NCI-H774 (cell line): ENCODE measurements at regions not wholly inside any gene's neighbourhood (a gene's known extent, or its start where the extent isn't known, plus 50 kb on each side); places are given as distances from the start of the nearest gene placed in this dataset.
"Not testable (repeated sequence)": the region's sequence is repeated elsewhere in the genome, so short reads cannot be mapped to it uniquely, and the experiment has no call there.

ENCODE experiments used
- DNase-seq: peaks from one replicate; lab custom pipeline; 2025; lab: John Stamatoyannopoulos, UW

DNA sequence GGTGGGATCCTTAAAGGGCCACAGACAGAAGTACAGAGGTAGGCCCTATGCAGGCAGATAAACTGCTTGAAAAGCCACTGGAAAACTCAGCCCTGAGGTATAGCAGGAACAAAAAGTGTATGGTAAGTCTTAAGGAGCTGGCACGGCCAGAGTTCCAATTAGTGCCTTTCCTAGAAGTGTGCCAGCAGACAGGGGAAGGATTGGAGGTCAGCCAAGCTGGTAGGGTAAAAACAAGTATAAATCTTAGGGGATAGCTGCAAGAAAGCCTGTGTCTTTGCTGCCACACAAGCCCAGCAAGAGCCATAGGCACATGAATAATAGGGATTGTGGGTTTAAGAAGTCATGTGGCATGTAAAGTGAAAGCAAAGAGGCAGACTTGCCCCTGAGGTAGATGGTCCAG is 582.5 kb downstream of the PLOD2 start:
- no peak for DNase-seq

DNA sequence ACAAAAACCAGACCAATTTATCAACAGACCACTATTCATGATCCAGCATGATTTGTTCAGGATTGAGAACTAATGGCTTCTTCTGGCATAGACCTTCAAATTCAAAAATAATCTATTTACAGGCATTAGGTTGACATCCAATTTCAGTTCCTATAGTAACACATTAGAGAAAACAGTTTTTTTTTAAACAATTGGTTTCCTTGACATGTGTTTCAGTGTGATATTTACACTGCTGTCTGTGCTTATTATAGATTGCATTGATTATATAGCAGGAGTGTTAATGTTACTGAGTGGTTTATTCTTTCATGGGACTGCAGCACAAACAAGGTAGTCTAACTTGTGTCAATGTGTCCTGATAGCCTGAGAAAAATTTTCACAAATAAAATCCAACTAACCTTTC is 579.3 kb downstream of the PLOD2 start:
- DNase-seq = no peak

DNA sequence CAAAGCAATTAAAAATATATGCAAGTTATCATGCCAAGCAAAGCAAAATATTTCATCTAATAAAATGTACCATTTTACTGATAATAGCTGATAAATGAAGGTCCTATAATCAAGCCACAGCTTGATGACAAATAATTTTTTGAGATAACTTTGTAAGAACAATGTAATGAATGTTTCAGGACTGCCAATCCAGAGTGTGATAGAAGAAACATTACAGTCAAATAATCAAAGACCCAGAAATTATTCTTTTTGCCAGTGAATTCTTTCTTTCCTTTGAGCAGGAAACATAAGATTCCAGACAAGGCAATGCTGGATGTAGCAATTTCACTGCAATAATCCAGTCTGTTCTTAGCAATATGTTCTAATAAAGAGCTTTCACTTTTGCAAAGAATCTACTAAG is 556.1 kb downstream of the PLOD2 start:
- DNase-seq = no peak

DNA sequence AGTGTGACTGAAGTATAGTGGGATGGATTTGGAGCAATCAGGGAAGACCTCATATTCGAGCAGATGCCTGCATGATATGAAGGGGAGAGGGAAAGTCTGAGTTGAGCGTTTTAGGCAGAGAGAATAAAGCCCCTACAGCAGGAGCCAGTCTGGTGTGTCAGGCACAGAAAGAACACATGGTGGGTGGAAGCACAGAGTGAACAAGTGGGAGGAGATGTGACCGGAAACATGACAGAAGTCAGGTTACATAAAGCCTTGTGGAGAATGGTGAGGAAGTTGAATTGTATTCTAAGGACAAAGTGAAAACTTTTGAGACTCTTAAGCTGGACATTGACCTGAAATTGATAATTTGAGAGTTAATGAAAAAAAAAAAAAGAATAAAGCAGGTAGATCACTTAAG is 541.0 kb downstream of the PLOD2 start:
- DNase-seq = no peak

DNA sequence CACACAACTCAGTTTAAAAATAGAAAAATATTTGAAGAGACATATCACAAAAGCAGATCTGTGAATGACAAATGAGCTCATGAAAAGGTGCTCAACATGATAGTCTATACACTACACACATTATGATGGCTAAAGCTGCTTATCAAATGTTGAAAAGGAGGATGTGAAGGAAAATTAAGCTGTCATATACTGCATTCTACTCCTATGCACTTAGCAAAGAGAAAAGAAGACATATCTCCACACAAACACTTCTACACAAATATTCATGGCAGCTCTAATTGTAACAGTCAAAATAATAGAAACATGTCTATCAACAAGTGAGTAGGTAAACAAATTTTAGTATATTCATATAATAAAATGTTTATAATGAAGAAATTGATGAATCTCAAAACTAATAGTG is 540.5 kb downstream of the PLOD2 start:
- no peak for DNase-seq

DNA sequence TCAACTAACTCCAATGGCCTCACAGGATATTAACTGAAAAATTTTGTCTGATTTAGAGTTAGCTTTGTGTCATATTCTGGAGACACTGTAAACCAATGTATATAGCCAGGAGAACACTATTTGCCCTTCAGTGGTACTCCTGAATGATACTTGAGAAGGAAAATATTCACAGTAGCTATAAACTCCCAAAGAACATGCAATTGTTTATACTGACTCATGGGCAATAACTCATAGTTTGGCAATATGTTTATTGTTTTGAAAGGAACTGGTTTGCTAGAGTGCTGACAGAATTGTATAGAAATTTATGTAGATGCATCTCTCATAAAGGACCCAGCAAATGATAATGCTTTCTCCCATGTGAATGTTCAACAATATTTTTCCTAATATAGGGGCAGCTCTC is 537.6 kb downstream of the PLOD2 start:
- DNase-seq = no peak

DNA sequence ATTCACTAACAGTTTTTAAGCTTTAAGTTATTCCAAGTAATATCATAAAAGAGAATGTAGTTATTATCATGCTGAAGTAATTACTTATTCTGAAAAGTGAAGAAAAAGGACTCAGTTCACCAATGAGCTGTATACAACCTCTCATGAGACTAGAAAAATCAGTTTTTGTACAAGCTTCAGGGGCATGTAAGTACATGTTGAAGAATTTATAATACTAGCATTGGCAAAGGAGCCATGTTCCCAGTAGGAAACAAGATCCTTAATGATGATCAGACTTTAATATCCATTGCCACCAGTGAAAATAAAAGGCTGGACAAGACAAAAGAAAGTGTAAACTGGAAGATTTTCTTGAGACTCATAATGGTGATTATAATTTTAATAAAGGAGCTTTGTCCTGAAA is 532.8 kb downstream of the PLOD2 start:
- no peak for DNase-seq

DNA sequence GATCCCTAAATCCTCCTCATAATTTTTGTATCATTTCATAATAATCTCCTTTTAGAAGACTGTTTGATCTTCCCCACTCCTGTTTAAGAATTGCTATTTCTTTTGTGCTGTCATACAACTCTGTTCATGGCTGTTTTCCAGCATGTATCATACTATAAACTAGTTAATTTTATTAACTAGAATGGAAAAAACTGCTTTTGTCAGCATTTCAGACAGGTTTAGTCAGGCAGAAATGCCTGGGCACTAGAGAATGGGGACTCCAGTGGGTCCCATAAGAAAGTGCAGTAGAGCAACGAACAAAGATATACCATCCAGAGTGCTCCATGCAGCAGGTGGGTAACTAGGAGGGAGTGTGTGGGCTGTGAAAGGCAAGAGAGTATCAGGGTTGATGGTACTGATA is 523.9 kb downstream of the PLOD2 start:
- DNase-seq = no peak

DNA sequence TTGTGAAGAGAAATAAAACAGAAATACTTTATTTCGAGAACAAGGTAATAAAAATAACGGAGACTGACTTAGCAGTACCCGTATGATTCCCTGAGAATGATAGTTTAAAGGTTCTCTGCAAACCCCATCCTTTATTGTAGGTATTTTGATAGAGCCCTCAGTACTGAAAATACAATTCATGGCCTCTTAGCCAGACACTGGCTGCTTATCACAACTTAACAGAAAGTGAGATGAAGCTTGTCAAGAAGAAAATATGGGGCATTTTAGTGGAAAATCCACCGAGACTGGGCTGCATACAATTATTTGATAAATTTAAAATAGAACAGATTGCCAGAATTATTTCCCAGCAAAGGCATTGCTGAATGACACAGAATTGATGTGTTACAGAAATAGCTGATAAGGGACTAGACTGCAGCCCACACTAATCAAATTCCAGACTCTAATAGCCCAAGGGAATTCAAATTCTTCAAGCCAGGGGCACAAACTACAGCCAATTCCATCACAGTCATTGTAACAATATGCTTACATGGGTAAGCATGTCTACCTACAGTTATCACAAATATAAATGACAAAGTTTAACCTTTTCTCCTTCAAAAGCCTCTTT is 521.9 kb downstream of the PLOD2 start:
- DNase-seq = no peak

DNA sequence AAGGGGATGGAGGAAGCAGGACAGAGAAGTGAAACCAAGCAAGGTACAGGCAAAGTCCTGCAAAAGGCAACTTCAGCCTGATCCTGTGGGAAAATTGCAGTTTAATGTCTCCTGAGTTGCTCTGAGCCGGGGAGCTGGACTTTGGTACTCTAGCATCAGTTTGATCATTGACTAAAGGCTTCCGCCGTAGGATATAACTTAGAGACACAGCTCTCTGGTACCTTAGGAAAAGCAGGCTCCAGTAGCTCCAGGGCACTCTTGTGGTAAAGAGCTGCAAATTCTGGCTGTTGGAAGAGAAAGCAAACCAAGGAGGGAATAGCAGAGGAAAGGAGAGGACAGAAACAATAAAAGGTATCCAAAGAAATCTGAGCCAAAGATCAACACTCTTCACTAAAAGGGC is 521.1 kb downstream of the PLOD2 start:
- DNase-seq = no peak

DNA sequence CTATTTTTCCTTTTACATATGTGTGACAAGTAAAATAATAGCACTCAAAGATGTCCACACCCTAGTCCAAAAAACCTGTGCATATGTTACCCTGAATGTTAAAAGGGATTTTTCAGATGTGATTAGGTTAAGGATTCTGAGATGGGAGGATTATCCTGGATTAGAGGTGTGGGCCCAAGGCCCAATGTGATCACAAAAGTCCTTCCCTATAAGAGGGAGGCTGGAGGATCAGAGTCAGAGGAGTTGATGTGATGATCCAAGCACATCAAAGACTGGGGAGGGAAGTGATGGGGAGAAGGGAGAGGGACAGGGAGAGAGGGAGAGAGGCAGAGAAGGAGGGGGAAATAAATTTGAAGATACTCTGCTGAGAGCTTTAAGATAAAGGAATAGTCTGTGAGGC is 512.6 kb downstream of the PLOD2 start:
- no peak for DNase-seq

DNA sequence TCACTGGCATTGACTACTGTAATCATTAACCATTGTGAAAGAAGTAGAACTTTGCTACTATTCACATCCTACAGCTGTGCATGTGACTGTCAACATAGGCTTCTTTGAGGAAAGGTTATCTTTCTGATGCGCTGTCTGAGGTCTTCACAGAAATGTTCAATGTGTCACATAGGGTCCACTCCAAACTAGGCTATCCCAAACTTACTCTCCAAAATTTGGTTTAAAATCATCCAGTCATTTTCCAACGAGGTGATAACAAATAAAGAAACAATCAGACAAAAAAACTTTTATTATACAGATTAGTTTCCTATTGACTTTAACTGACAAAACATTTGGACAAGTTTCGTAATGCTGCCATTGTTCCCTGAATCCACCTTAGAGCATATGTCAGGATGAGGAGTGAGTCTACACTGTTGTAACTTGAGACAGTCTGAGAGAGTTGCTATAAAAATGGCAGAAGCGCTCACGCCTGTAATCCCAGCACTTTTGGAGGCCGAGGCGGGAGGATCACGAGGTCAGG is 511.6 kb downstream of the PLOD2 start:
- no peak for DNase-seq

DNA sequence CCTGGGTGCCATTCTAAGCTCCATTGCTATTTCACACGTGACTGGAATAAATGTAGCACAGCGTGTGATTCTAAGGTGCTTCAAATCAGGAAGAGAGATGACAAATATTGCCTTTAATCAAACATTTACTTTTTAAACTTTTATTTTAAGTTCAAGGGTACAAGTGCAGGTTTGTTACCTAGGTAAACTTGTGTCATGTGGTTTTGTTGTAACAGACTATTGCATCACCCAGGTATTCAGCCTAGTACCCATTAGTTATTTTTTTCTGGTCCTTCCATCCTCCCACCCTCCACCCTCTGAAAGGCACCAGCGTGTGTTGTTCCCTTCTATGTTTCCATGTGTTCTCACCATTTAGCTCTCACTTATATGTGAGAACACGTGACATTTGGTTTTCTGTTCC is 510.8 kb downstream of the PLOD2 start:
- DNase-seq = no peak

DNA sequence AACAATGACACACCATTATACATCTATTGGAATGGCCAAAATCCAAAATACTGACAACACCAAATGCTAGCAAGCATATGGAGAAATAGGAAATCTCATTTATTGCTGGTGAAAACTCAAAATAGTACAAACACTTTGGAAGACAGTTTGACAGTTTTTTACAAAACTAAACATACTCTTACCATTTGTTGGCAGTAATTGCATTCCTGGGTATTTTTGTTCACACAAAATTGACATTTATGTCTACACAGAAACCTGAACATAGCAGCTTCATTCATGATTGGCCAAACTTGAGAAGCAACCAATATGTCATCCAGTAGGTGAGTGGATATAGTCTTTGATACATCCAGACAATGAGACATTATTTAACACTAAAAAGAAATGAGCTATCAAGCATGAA is 489.9 kb downstream of the PLOD2 start:
- no peak for DNase-seq

DNA sequence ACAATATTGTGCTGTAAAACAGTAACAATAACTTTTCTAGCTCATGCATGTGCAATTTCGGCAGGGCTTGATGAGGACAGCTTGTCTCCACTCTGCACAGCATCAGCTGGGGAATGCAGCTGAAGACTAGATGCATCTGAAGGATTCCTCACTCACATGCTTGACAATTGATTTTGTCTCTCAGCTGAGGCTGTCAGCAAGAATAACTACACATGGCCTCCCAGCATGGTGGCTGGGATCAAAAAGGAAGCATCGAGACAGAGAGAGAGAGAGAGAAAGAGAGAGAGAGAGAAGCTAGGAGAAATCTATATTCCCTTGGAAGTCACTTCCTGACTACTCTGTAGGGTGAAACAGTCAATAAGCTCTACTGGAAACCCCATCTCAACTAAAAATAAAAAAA is 487.1 kb downstream of the PLOD2 start:
- DNase-seq = no peak

DNA sequence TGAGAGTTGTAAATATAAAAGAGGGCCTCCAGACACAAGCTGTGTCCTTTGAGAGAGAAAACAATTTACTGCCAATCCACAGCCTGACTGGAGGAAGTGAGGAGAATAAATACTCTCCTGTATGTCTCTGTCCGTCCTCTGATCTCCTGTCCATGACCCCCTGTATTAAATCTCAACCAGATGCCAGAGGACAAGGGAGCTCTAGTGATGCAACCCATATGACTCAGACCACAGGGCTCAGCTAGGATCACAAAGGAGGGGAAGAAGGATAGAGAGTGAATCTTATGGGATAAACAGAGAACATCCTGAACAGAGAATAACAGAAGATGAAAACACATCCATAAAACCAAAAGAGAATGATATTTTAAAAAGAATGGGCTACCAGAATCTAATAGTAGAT is 482.6 kb downstream of the PLOD2 start:
- DNase-seq = no peak

DNA sequence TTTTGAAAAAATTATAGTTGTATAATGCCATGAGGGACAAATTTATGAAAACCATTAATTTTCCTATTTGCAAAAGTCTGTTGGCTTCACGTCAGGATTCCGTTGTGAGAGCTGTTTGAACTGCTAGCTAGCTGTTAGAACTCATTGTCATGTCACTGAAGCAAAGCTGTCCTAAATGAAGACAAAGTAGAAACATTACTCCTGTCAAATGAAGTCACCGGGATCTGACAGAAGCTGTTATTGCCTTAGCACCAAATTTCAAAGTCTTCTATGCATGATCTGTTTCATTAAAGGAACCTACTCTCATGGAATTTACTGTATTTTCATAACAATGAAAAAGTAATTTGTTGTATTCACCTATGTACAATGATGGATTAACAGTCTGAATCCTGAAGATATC is 479.8 kb downstream of the PLOD2 start:
- no peak for DNase-seq

DNA sequence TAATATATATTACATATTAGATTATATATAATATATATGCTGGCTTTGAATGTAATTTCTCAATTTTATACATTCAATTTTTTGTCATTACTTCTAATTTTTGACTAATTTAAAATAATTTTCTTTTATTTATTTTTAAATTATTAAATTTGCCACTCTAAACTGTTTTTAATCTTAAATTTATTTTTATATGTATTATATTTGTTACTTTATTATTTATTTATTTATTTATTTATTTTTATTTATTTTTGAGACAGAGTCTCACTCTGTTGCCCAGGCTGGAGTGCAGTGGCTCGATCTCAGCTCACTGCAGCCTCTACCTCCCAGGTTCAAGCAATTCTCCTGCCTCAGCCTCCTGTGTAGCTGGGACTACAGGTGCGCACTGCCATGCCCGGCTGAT is 473.0 kb downstream of the PLOD2 start:
- DNase-seq = not testable (repeated sequence)

DNA sequence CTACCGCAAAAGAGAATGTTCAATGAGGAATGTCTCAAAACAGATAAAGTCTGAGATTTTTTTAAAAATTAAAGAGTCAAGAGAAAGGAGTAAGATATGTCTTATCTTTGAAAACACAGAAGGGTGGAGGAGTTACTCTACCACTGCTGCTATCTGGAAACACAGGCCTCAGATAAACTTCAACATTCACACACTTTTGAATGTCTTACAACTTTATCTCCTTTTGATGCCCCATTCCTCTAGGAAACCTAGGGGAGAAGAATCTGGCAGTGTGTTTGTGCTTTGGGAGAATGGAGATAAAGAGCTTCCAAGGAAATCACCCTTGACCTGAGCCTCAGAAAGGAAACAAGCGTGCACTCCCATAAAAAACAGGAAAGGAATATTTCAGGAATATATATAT is 468.2 kb downstream of the PLOD2 start:
- DNase-seq = no peak

DNA sequence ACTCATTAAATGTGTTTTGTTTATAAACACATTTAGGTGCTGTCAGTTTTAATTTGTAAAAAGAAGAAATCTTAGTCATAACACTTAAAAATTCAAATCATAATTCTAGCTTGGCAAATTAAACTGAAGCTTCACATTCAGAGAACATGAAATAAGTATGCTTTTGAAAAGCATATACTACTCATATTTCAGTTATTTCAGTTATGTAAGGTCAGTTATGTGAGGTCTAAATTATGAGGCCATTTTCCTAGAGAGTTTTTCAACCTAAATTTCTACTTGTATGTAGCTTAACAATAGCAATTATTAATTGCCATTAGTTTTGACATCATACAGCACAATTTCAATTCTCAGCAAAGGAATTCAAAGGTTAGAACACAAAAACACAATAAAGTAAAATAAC is 465.0 kb downstream of the PLOD2 start:
- DNase-seq = no peak

DNA sequence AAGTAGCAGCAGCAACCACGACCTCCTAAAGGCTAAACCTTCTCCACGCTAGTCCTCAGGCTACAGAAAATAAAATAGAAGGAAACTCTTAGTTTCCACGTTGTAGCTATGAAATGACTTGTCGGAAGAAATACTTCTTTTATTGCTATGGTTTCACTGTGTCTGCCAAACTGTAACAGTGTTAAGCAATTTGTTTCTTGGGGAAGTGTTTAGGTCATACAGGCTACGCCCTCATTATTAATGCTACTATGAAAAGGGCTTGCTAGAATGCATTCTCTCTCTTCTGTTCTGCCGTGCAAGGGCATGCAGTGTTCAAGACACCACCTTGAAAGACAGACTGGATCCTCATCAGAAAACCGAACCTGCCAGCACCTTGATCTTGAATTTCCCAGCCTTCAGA is 462.7 kb downstream of the PLOD2 start:
- DNase-seq = no peak

DNA sequence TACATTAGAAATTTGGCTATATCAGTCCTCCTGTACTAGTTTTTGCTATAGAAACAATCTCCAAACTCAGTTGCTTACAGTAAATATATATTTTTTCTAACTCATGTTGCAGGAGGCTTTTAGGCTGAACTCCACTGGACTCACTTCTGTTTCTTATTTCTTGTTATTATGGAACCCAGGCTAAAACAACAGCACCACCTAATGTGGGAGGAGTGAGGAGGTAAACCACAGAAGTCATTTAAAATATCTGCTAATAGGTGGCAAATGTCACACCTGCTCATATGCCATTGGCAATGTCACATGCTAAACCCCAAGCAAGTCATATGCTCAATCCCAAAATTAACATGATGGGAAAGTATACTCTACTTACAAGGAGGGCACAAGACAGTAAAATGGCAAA is 462.2 kb downstream of the PLOD2 start:
- no peak for DNase-seq

DNA sequence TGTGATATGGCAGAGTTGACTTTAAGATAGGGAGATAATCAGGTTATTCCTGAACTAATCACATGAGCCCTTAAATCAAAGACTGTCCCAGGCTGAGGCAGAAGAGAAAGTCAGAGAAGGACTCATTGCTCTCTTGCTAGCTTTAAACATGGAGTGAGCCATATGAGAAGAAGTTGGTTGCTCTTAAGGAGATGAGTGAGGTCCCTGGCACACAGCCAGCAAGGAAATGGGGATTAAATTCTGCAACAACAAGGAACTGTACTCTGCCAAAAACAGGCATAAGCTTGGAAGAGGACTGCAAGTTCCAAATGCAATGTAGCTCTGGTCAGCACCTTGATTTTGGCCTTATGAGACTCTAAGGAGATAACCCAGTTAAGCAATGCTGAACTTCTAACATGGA is 457.0 kb downstream of the PLOD2 start:
- DNase-seq = no peak

DNA sequence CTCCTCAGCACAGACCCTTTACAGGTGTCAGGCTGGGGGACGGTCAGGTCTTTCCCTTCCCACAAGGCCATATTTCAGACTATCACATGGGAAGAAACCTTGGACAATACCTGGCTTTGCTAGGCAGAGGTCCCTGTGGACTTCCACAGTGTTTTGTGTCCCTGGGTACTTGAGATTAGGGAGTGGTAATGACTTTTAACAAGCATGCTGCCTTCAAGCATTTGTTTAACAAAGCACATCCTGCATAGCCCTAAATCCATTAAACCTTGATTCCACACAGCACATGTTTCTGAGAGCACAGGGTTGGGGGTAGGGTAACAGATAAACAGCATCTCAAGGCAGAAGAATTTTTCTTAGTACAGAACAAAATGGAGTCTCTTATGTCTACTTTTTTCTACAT is 451.2 kb downstream of the PLOD2 start:
- not testable (repeated sequence) for DNase-seq

DNA sequence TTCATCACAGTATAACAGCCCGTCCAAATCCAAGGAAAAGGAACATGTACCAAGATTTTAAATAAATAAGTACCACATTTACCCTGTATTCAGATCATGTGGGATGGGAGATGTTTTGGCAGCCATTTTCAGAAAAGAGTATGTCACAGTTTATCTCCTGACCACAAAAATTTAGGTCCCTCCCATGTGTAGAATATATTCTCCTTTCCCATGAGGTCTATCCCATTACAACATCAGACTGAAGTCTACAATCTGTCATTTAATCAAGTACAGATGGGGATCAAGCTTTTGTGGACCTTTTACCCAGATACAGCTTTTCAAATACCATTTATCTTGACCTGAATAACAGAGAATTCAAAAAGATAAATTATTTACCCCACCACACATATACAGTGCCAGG is 444.5 kb downstream of the PLOD2 start:
- DNase-seq = no peak
